ENCODE measurements at regions not wholly inside any gene's neighbourhood (a gene's known extent, or its start where the extent isn't known, plus 50 kb on each side); places are given as distances from the start of the nearest gene placed in this dataset.

DNA sequence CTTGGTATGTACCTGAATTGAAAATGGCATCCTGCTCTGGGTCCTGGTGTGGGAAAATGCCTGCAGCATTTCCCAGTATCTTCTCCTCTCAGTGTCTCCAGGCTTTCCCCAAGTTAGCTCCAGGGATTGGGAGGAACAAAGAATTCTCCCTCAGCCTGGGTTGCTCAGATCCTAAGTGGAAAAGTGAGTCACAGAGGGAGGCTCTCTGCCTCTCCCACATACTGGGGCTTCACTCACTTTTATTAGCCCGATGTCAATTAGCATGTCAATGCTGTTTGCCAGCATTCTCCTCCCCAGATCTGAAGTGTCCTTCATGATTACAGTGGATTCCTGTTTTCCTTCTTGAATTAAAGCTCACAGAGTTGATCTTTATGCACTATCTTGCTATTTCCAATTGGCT lies 655.0 kb downstream of the EPHA3 start:
- no peak for DNase-seq (ENCODE audit: low spot score)

DNA sequence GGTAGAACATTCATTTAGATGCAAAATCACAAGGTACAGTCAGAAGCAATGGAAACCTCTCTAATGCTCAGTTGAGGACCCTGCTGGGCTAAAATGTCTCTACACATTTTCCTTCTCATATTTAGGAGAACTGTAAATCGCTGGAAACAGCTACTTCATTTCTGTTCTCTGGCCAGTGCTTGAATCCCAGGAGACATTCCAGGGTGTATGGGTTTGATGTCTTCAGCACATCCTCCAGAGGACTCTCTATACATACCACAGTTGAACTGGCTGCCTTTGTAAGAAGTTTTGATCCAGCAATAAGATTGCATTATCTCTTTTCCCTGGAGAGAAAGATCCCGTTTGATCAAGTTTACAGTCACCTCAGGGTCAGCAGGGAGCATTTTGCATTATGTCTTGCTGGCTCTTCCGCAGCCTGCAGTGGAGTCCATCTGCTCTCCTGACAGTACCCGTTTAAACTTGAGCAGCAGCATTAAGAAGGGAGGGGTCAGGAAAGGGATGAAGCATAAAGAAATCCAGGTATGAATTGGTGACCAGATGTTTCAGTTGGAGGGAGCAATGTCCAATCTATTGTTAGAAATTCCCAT lies 676.0 kb downstream of the EPHA3 start:
- no peak for DNase-seq (ENCODE audit: low spot score)

DNA sequence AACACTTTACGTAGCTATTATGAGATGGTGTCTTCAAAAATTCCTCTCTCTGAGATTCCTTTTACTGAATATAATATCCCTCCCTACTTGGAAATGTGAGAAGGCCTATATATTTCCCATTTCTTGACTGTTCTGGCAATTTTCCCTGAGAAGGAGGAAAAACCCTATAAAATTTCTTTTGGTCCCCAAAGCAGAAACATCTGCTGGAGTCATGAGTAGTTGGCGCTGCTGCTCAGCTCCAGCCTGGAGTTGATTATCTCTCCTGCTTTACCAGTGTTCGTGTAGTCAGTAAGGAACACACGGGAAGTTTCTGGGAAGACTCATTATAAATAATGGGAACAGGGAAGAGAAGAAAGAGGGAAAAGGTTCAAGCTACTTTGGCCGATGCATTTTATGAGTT lies 680.1 kb downstream of the EPHA3 start:
- DNase-seq (ENCODE audit: low spot score) = no peak

DNA sequence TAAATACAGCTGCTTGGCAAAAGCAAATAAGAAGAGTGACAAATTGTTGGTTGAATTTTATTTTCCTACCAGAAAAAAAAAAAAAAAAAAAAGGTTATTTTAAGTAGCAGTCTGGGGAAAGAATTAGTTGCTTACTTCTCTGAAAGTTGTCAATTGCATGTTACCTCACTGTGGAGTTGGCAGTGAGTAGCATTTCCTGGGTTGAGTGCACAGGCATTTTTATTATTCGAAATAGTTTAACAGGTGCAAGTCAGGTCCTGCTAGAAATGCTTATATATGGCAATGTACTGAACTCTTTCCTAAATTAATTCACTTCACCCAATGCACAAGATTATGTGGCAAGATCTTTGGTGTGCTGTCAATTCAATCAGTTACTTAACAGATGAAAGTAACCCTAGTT lies 680.6 kb downstream of the EPHA3 start:
- no peak for DNase-seq (ENCODE audit: low spot score)

DNA sequence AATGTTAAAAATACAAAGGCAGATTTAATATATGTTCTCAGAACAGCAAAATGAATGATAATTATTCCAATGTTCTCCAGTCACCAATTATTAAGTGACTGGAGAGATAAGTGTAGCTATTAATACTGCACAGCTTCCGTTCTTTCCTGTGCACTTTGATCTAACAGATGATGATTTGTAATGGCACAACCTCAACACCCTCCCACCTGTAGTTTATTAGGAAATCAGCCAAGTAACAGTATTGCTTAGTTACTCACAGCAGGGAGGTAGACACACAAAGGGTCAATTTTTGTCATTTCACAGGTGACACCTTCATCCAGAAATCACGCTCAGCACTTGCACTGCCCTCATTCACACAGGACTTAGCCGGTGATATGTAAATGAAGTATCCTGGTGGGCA lies 688.1 kb downstream of the EPHA3 start:
- DNase-seq (ENCODE audit: low spot score) = no peak

DNA sequence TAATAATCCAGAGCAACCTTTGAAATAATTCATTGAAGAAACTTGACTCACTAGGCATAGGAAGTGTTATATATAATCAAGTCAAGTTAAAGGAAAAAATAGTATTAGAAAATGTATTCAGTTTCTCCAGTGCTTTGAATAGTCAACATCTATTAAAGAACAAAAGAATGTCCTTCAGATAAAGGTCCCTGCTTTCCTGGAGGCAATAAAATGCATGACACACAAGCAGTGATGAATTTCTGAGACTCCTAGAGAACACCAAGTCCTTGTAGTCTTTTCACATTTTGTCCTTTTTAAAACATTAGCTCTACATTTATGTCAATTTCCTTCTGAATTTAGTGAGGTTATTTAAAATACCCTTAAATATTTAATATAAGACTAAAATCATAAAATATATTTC lies 695.5 kb downstream of the EPHA3 start:
- DNase-seq (ENCODE audit: low spot score) = no peak

DNA sequence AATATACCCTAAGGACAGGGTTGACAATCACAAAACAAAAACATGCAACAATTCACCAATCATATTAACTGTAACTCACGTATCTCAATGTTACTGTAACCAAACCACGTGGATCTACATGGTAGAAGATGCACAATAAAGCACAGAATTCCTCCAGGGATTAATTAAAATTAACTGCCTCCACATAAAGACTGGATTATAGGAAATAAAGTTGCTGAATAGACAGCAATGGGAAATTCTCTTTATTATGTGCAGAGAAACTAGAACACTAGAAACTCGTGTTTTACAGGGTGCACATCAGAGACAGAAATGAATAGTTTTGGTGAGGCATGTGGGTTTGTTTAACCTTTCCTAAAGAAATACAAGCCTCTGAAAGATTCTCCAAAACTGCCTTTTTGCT lies 696.3 kb downstream of the EPHA3 start:
- no peak for DNase-seq (ENCODE audit: low spot score)

DNA sequence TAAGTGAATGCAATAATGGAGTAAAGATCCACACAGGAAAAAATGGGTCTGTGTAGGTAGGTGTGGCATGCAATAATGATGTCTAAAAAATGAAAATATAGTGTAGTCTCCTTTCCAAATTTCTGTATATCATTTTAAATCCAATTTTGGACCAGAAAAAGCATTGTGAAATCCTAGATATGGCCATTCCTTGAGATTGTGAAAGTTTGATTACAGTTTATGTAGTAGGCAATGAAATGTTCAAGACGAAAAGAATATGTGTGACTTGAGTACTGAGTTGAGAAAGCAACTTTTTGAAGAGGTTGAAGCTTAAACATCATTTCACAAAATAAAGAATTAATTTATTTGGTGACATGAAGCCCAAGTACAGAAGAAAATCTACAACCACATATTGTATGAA lies 698.7 kb downstream of the EPHA3 start:
- no peak for DNase-seq (ENCODE audit: low spot score)

DNA sequence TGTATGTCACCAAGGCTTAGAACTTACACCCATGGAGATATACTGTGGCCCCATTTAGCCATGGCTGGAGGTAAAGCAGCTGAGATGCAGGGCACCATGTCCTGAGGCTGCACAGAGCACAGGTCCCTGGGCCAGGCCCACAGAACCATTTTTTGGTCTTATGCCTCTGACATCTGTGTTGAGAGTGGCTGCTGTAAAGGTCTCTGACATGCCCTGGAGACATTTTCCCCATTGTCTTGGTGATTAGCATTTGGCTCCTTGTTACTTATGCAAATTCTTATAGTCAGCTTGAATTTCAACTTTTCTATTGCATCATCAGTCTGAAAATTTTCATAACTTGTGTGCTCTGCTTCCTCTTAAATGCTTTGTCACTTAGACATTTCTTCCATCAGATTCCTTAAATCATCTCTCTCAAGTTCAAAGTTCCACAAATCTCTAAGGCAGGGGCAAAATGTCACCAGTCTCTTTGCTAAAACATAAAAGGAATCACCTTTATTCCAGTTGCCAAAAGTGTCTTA lies 701.3 kb downstream of the EPHA3 start:
- no peak for DNase-seq (ENCODE audit: low spot score)

DNA sequence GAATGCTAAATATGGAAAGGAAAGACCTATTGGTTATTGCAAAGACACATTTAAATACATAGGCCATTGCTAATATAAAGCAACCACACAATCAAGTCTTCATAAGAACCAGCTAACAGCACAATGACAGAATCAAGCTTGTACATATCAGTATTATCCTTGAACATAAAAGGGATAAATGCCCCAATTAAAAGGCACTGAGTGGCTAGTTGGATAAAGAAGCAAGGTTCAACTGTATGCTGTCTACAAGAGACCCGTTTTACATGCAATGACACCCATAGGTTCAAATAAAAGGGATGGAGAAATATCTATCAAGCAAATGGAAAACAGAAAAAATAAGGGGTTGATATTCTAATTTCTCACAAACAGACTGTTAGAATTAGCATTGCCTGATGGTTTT lies 706.1 kb downstream of the EPHA3 start:
- no peak for DNase-seq (ENCODE audit: low spot score)

DNA sequence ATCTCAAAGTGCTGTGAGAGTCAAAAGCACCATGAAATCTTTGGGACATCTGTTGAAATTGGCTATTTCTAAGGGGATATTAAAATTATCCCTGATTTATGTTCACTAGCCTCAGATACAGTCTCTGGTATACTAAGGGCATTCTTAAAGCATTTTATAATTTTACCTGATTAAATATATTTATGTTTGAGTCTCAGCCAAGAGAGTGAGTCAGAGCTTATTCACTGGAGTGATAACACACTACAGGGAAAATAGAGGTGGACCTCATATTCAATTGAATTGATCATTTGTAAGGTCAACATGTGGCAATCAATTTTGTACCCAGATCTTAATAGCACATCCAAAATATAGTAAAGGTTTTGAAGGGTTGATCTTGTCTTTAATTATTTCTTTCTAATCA lies 733.6 kb downstream of the EPHA3 start:
- DNase-seq (ENCODE audit: low spot score) = no peak

DNA sequence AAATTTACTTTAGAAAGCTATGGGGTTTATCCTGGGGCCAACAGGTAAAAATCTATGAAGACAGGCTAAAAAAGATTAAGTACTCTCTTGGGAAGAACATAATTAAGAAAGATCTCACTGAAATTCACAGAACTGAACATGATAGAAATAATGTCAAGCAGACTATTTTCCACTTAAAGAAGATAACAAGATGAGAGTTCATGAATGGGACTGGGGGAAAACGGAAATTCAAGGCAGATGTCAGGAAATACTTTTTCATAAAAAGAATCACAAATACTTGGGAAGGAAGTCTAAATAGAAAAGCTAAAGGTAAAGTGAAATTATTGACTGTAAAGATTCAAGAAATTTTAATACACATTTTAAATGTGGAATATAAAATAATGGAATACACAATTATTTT lies 737.6 kb downstream of the EPHA3 start:
- DNase-seq (ENCODE audit: low spot score) = no peak

DNA sequence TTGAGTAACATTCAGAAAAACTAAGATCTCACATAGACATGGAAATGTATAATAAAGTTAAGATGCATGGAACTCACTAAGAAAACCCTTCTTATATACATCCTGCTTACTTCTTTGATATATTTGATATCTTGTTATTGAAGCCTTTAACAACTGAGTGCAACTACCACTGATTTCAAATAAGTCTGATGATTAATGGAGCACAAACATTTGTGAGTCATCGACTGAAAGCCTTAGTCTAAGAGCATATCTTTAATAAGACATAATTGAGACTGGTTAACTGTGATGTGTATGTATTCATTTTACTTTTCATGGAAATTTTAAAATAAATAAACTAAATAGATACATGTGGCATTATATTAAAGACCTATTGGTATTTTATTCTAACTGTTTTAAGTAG lies 740.5 kb downstream of the EPHA3 start:
- DNase-seq (ENCODE audit: low spot score) = no peak

DNA sequence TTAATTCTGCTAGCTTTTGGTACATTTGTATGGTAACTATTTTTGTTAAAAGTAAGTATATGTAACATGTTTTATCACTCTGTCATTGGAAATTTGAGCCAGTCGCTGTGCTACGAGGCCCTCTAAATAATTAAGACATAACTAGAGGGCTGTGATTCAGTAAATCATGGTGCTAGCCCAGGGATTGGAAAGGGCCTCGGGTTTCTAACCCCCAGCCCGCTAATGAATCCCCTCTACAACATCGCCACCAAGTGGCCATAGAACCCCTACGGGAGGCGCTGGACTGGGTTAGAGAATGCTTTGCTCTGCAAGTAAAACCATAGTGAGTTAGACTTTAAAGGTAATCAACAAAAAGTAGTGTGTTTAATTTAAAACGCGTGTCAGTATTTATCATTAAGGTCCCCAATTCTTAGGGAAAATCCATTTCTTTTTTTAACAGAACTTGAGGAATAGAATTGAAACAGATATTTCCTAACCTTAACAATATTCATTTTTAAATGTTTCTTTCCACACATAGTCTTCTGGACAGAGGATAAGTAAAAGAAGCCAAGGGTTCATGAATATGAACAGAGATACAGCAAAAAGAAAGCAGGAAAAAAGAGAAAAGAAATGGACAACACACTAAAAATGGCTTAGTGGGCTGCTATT lies 744.7 kb downstream of the EPHA3 start:
- peak; percentile 43 for DNase-seq (ENCODE audit: low spot score)

DNA sequence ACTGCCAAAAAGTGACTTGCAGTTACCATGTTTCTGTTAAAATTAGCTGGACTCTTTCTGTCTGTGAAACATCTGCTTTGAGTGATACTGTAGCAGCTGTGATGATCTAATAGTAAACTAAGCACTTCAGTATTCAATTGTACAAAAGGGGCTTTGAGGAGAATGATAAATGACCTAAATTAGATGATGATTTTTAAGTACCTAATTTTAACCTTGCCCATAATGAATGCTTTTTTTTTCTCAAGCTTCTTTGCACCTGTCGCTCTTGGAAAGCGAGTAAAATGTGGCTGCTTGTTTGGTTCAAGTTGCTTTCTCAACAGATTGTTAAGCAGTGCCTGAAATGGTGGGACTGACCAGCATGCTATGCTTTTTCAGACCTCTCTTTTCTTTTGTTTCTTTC lies 752.3 kb downstream of the EPHA3 start:
- no peak for DNase-seq (ENCODE audit: low spot score)

DNA sequence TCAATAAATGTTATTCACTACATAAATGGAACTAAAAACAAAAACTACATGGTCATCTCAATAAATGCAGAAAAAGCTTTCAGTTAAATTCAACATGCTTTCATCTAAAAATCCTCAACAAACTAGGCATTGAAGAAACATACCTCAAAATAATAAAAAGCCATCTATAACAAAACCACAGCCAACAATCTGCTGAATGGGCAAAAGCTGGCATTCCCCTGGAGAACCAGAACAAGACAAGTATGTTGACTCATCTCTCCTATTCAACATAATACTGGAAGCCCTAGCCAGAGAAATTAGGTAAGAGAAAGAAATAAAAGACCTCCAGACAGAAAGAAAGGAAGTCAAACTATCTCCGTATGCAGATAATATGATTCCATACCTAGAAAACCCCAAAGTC lies 759.9 kb downstream of the EPHA3 start:
- DNase-seq (ENCODE audit: low spot score) = no peak

DNA sequence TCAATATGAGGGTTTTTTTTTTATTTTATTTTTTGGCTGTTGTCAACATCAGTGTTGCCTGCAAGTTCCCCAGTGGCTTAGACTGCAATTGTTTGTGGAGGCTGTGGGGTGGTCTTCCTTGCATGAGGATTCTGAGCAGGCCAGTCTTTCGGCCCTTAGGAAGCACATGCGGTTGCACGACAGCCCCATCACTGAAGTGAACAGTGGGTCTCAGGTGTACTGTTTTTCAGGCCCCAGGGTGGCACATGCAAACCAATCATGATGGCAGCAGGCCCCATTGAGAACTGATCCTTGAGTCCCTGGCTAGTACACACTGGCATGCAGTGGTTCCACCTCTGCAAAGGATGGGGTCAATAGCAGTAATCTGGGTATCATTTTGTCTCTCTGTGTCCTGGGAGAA lies 768.7 kb downstream of the EPHA3 start:
- DNase-seq (ENCODE audit: low spot score) = no peak

DNA sequence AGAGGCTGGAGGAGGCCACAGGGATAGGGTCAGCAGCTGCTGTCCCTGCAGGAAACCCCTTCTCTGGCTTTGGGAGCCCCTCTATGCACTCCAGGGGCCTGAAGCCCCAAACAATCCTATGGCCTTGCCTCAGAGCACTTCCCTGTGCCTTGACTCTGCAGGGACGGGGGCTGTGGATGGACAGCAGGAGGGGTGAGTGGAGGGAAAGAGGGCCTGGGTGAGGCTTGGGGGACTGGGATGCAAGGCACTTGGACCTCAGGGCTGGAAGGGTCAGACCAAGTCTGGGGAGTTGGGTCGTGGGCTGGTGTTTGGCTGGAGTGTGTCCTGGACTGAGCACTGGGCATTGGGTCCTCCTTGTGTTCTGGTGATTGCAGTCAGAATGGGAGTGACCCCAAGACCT lies 769.8 kb downstream of the EPHA3 start:
- DNase-seq (ENCODE audit: low spot score) = no peak

DNA sequence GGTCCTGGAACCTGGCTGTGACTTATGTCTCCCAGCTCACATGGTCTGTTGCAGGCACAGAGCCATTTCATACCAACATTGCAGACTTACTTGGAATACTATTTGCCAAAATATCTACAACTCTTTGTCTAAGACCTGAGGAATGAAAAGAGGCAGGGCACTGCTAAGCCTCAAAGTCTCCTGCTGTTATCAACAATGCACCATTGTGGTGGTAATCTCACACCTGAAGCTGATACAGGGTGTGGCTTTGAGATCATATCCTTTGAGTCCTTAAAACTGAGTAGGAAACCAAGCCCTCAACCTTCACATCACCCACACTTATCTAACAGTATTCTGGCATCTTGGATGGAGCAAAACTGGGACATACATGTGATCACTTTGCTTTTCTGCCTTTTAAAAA lies 782.0 kb downstream of the EPHA3 start:
- no peak for DNase-seq (ENCODE audit: low spot score)

DNA sequence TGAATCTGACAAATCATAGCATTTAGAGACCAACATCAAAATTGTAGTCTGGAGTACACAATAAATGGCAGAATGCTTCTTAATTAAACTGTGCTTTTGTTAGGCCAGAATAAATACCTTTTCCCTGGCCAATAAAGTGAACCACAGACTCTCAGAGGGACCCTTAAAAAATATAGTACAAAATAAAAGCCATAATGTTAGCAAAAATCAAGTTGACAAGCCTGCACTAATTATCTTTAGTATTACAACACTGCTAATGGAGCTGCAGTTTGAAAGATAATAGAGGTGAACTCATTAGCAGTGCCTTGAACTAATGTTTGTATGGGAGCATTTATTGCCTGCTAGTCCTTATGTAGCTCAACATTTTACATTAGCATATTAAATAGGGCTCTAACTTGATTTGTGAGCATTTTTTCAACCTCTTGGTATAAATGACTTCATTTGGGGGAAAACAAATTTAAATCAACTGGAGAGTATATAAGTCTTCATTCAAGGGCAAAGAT lies 801.3 kb downstream of the EPHA3 start:
- DNase-seq (ENCODE audit: low spot score) = no peak

DNA sequence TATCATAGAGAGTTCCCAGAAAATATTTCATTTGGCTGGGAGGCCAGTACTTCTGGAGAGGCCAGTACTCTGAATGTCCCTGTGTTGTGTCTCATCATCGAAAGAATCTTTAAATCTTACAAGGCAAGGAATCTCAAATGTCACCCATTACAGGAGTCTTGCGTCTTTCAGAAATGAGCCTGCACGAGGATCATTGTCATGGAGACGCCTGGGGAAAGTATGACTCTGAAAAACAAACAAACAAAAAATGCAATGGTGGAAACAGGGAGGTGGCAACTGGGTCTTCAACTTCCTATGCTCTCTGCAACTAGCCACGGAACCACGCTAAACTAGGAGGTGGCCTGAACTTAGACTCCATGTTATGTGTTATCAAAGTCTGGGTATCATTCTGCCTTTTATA lies 804.6 kb downstream of the EPHA3 start:
- no peak for DNase-seq (ENCODE audit: low spot score)

DNA sequence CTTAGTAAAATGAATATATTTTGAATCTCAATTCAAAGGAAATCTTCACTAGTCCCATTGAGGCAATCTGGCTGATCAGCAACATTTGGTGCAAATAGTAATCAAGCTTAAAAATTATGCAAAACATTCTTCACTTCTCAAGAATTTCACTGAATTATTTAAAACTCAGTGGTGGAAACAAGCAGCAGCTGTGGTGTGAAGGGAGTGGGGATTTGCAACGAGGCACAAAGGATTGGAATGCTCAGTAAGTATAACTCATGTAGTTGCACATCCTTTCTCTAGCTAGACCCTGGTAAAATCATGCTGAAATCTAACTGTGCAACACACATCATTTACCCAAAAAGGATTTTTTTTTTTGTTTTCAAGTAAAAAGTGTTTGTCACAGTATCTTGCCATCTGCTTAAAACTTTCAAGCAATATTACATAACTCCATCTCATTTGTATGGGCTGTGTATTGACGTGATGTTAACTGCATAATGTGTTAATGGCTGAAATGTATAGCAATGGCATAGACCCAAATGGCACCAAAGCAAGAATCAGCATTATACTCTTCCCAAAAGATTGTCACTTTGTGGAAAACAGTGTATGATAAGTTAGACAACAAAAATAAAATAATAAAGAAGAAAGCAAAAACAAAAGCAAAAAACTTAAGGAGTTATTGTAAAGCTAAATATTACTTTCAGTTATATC lies 816.6 kb downstream of the EPHA3 start:
- DNase-seq (ENCODE audit: low spot score) = no peak

DNA sequence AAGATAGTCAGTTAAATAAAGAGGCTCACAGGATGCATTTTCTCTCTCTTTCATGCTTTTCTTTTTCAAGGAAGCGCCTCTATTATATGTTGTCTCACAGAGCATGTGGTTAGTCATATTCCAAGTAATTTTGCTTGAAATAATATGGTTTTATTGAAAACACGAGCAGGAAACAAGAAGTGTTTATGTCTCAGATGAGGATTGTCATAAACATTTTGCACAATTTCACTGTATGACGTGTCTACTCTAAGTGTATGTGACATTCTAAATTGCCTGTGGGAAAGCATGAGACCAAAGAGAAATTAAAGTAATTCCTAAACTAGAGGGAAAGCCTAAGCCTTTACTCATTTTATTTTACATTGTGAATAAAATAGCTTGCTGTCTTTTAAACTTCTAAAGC lies 818.6 kb downstream of the EPHA3 start:
- DNase-seq (ENCODE audit: low spot score) = no peak

DNA sequence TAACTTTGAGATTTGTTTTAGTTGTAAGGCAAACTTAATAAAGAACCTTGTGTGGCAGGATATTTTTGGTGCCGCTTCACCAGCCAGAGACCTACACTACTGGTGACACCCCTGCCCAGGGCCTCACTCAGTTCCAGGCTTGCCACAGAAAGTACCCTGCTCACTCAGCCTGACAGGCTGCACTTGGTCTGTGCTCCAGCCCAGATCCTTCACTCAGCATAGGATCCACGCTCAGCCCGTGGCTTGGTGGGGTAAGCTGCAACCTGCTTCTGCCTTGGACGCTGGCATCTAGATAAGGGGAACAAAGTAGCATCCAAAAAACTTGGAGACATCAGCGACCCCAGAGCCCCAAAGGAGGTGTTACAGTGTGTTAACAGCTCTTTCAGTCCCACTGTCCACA lies 825.5 kb downstream of the EPHA3 start:
- DNase-seq (ENCODE audit: low spot score) = no peak
